ENCODE measurements at regions not wholly inside any gene's neighbourhood (a gene's known extent, or its start where the extent isn't known, plus 50 kb on each side); places are given as distances from the start of the nearest gene placed in this dataset.
"Not testable (repeated sequence)": the region's sequence is repeated elsewhere in the genome, so short reads cannot be mapped to it uniquely, and the experiment has no call there.

GRCh38 chr1:215402147-215402546 is 165.0 kb upstream of the KCTD3 start:
- no peak for DNase-seq

- no peak for DNase-seq
These were observed 161.9 kb upstream of the KCTD3 start for GRCh38 chr1:215405211-215405610.

GRCh38 chr1:215406927-215407326 is 160.2 kb upstream of the KCTD3 start:
- no peak for DNase-seq

GRCh38 chr1:215407575-215407974 is 159.5 kb upstream of the KCTD3 start:
- DNase-seq, result no peak

GRCh38 chr1:215409546-215409945 is 157.6 kb upstream of the KCTD3 start:
- DNase-seq, result not testable (repeated sequence)

GRCh38 chr1:215415521-215415920 is 151.6 kb upstream of the KCTD3 start:
- not testable (repeated sequence) for DNase-seq

- no peak for DNase-seq
These were observed 150.6 kb upstream of the KCTD3 start for GRCh38 chr1:215416497-215416896.

GRCh38 chr1:215417122-215417521 is 150.0 kb upstream of the KCTD3 start:
- DNase-seq, result no peak

GRCh38 chr1:215418876-215419447 is 148.1 kb upstream of the KCTD3 start:
- no peak for DNase-seq

GRCh38 chr1:215421744-215422143 is 145.4 kb upstream of the KCTD3 start:
- no peak for DNase-seq

GRCh38 chr1:215423288-215423687 is 143.8 kb upstream of the KCTD3 start:
- DNase-seq, result no peak

- no peak for DNase-seq
These were observed 142.0 kb upstream of the KCTD3 start for GRCh38 chr1:215425138-215425537.

GRCh38 chr1:215426101-215426500 is 141.0 kb upstream of the KCTD3 start:
- DNase-seq, result no peak

- DNase-seq, result not testable (repeated sequence)
These were observed 134.4 kb upstream of the KCTD3 start for GRCh38 chr1:215432483-215433227.

GRCh38 chr1:215433237-215433636 is 133.9 kb upstream of the KCTD3 start:
- DNase-seq, result no peak

GRCh38 chr1:215439549-215439948 is 127.6 kb upstream of the KCTD3 start:
- DNase-seq, result no peak

- DNase-seq, result no peak
These were observed 122.2 kb upstream of the KCTD3 start for GRCh38 chr1:215444715-215445414.

GRCh38 chr1:215448014-215448413 is 119.1 kb upstream of the KCTD3 start:
- DNase-seq, result not testable (repeated sequence)

- not testable (repeated sequence) for DNase-seq
These were observed 118.0 kb upstream of the KCTD3 start for GRCh38 chr1:215449147-215449546.

- no peak for DNase-seq
These were observed 113.7 kb upstream of the KCTD3 start for GRCh38 chr1:215453440-215453839.

- DNase-seq, result no peak
These were observed 109.9 kb upstream of the KCTD3 start for GRCh38 chr1:215457213-215457612.

- no peak for DNase-seq
These were observed 109.0 kb upstream of the KCTD3 start for GRCh38 chr1:215458104-215458503.

GRCh38 chr1:215458562-215458961 is 108.5 kb upstream of the KCTD3 start:
- DNase-seq, result no peak

GRCh38 chr1:215459136-215459535 is 108.0 kb upstream of the KCTD3 start:
- DNase-seq, result no peak

All from NCI-H446 (cell line).